22Rv1 (cell line): ENCODE measurements at regions not wholly inside any gene's neighbourhood (a gene's known extent, or its start where the extent isn't known, plus 50 kb on each side); places are given as distances from the start of the nearest gene placed in this dataset.

Experiments used
- ZFX ChIP-seq: fragments of 450-650 bp; IDR thresholded peaks from 2 replicates; pipeline ENCODE4 v1.6.1; 2017; ENCODE audit warnings: antibody characterized with exemption, borderline replicate concordance
- TF ChIP-seq, protein P1 (sequence below): fragments of 450-650 bp; IDR thresholded peaks from 2 replicates; pipeline ENCODE4 v1.5.1; 2017; ENCODE audit warnings: mild to moderate bottlenecking

DNA sequence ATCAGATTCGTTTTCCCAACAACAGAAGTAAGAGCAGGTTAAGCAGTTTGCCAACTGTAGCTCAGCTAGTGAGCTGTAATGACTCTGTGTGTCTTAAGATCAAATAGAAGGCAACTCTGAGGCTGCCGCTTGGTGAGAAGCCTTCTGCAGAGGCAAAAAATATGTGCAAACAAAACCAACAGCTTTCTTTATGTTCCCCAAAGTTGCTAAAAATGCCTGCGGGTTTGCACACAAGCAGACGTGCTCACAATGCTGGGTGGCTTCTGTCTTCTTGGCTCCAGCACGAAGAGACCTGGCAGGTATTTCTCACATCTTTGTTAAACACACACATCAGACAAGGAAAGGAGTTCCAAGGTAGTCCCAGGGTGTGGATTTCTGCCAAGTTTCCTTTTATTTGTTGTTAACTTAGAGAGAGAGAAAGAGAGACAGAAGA is 158.9 kb upstream of the JUN start:
- TF ChIP-seq, protein P1, sequence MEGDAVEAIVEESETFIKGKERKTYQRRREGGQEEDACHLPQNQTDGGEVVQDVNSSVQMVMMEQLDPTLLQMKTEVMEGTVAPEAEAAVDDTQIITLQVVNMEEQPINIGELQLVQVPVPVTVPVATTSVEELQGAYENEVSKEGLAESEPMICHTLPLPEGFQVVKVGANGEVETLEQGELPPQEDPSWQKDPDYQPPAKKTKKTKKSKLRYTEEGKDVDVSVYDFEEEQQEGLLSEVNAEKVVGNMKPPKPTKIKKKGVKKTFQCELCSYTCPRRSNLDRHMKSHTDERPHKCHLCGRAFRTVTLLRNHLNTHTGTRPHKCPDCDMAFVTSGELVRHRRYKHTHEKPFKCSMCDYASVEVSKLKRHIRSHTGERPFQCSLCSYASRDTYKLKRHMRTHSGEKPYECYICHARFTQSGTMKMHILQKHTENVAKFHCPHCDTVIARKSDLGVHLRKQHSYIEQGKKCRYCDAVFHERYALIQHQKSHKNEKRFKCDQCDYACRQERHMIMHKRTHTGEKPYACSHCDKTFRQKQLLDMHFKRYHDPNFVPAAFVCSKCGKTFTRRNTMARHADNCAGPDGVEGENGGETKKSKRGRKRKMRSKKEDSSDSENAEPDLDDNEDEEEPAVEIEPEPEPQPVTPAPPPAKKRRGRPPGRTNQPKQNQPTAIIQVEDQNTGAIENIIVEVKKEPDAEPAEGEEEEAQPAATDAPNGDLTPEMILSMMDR: no peak
- no peak for TF ChIP-seq ZFX
